Epidermal melanocyte (primary cell): ENCODE measurements at regions not wholly inside any gene's neighbourhood (a gene's known extent, or its start where the extent isn't known, plus 50 kb on each side); places are given as distances from the start of the nearest gene placed in this dataset.
A peak's percentile ranks its signal among the peaks of the same experiment; 100 is the strongest.

Source experiments
- DNase-seq: peaks from one replicate; pipeline ENCODE4 v3.0.0; 2011; ENCODE audit warnings: low spot score; ENCODE audit not compliant: insufficient read length

GRCh38 chr3:41031401-41031800 is 167.9 kb upstream of the CTNNB1 start:
- DNase-seq = no peak

- no peak for DNase-seq
Observed at GRCh38 chr3:41033956-41034519, 165.3 kb upstream of the CTNNB1 start.

GRCh38 chr3:41035456-41036022 is 163.8 kb upstream of the CTNNB1 start:
- DNase-seq = no peak

GRCh38 chr3:41037651-41038334 is 161.5 kb upstream of the CTNNB1 start:
- no peak for DNase-seq

GRCh38 chr3:41040256-41040655 is 159.0 kb upstream of the CTNNB1 start:
- no peak for DNase-seq

- no peak for DNase-seq
Observed at GRCh38 chr3:41041462-41041861, 157.8 kb upstream of the CTNNB1 start.

- no peak for DNase-seq
Observed at GRCh38 chr3:41041899-41042298, 157.4 kb upstream of the CTNNB1 start.

GRCh38 chr3:41044523-41044922 is 154.8 kb upstream of the CTNNB1 start:
- DNase-seq = no peak

- no peak for DNase-seq
Observed at GRCh38 chr3:41045491-41045890, 153.8 kb upstream of the CTNNB1 start.

- DNase-seq = no peak
Observed at GRCh38 chr3:41050144-41050543, 149.2 kb upstream of the CTNNB1 start.

GRCh38 chr3:41053220-41053619 is 146.1 kb upstream of the CTNNB1 start:
- DNase-seq = no peak

GRCh38 chr3:41060106-41060505 is 139.2 kb upstream of the CTNNB1 start:
- DNase-seq = no peak

- no peak for DNase-seq
Observed at GRCh38 chr3:41064070-41064469, 135.2 kb upstream of the CTNNB1 start.

GRCh38 chr3:41064526-41064925 is 134.8 kb upstream of the CTNNB1 start:
- no peak for DNase-seq

GRCh38 chr3:41065340-41065739 is 134.0 kb upstream of the CTNNB1 start:
- DNase-seq = no peak

GRCh38 chr3:41073190-41073589 is 126.1 kb upstream of the CTNNB1 start:
- DNase-seq = no peak

GRCh38 chr3:41075975-41076374 is 123.3 kb upstream of the CTNNB1 start:
- DNase-seq = no peak

GRCh38 chr3:41076399-41076798 is 122.9 kb upstream of the CTNNB1 start:
- no peak for DNase-seq

GRCh38 chr3:41080141-41080540 is 119.2 kb upstream of the CTNNB1 start:
- no peak for DNase-seq

GRCh38 chr3:41088882-41089281 is 110.4 kb upstream of the CTNNB1 start:
- DNase-seq = peak; percentile 31

- no peak for DNase-seq
Observed at GRCh38 chr3:41089566-41089965, 109.7 kb upstream of the CTNNB1 start.

GRCh38 chr3:41092844-41093243 is 106.5 kb upstream of the CTNNB1 start:
- no peak for DNase-seq

- no peak for DNase-seq
Observed at GRCh38 chr3:41093476-41093875, 105.8 kb upstream of the CTNNB1 start.
